ENCODE measurements at regions not wholly inside any gene's neighbourhood (a gene's known extent, or its start where the extent isn't known, plus 50 kb on each side); places are given as distances from the start of the nearest gene placed in this dataset.
A peak's percentile ranks its signal among the peaks of the same experiment; 100 is the strongest.

- 91% methylated on average over 6 of the region's 6 CpGs for WGBS
- no peaks in the 10 kb centered on the region for H3K9me3 ChIP-seq
- no peak overlapping the region for H3K4me3 ChIP-seq
- H3K27me3 ChIP-seq: no peaks in the 10 kb centered on the region
- H3K4me1 ChIP-seq: peaks cover 22 to 38% (median 30%) of the 10 kb centered on the region in 4 donors
- H3K36me3 ChIP-seq: no peaks in the 10 kb centered on the region
- TF ChIP-seq EP300 (IDR thresholded peaks at IDR 0.05) (no peak), POLR2AphosphoS5 (IDR thresholded peaks at IDR 0.05) (no peak), POLR2A (IDR thresholded peaks at IDR 0.05; ENCODE audit: low read depth) (no peak)
- TF ChIP-seq, protein P1, sequence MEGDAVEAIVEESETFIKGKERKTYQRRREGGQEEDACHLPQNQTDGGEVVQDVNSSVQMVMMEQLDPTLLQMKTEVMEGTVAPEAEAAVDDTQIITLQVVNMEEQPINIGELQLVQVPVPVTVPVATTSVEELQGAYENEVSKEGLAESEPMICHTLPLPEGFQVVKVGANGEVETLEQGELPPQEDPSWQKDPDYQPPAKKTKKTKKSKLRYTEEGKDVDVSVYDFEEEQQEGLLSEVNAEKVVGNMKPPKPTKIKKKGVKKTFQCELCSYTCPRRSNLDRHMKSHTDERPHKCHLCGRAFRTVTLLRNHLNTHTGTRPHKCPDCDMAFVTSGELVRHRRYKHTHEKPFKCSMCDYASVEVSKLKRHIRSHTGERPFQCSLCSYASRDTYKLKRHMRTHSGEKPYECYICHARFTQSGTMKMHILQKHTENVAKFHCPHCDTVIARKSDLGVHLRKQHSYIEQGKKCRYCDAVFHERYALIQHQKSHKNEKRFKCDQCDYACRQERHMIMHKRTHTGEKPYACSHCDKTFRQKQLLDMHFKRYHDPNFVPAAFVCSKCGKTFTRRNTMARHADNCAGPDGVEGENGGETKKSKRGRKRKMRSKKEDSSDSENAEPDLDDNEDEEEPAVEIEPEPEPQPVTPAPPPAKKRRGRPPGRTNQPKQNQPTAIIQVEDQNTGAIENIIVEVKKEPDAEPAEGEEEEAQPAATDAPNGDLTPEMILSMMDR (IDR thresholded peaks at IDR 0.05): no peak
- no peak for DNase-seq (ENCODE audit: extremely low spot score)
- intact Hi-C loops (cut with DNase I): loop anchor here (5.0 kb wide), 2 partner anchors 417 to 507 kb away; no protein-coding TSS in a partner anchor
- H3K27ac ChIP-seq (replicated peaks in 1 of 4): peak overlapping the region in 3 of 4 donors; percentile 97 to 98 (median 98)
Measured at GRCh38 chr9:107635803-107636174, 146.2 kb upstream of the KLF4 start.

- TF ChIP-seq POLR2A (IDR thresholded peaks at IDR 0.05; ENCODE audit: low read depth) (no peak), POLR2AphosphoS5 (IDR thresholded peaks at IDR 0.05) (no peak), EP300 (IDR thresholded peaks at IDR 0.05) (no peak)
- TF ChIP-seq, protein P1 (IDR thresholded peaks at IDR 0.05): no peak
- H3K4me1 ChIP-seq: peaks cover 22 to 38% (median 30%) of the 10 kb centered on the region in 4 donors
- 83% methylated on average over 7 of the region's 7 CpGs for WGBS
- H3K27ac ChIP-seq (replicated peaks in 1 of 4): peak overlapping the region in 2 of 4 donors; percentile 97 to 98
- no peaks in the 10 kb centered on the region for H3K9me3 ChIP-seq
- no peak for DNase-seq (ENCODE audit: extremely low spot score)
- intact Hi-C loops (cut with DNase I): loop anchor here (5.0 kb wide), 2 partner anchors 417 to 507 kb away; no protein-coding TSS in a partner anchor
- H3K27me3 ChIP-seq: no peaks in the 10 kb centered on the region
- H3K36me3 ChIP-seq: no peaks in the 10 kb centered on the region
- H3K4me3 ChIP-seq: no peak overlapping the region
Measured at GRCh38 chr9:107635101-107635802, 145.7 kb upstream of the KLF4 start.

GRCh38 chr9:107633406-107633805, 143.8 kb upstream of the KLF4 start:
- Histone ChIP-seq H3K9me3 (no peaks in the 10 kb centered on the region), H3K4me1 (peaks cover 13 to 26% (median 19%) of the 10 kb centered on the region in 4 donors), H3K4me3 (no peak overlapping the region), H3K27me3 (no peaks in the 10 kb centered on the region), H3K36me3 (no peaks in the 10 kb centered on the region), H3K27ac (replicated peaks in 1 of 4) (no peak overlapping the region)
- no peak for TF ChIP-seq EP300 (IDR thresholded peaks at IDR 0.05)
- no peak for TF ChIP-seq POLR2AphosphoS5 (IDR thresholded peaks at IDR 0.05)
- TF ChIP-seq POLR2A (IDR thresholded peaks at IDR 0.05; ENCODE audit: low read depth): no peak
- TF ChIP-seq, protein P1 (IDR thresholded peaks at IDR 0.05): no peak
- intact Hi-C loops (cut with DNase I): no loop called here
- 74% methylated on average over 5 of the region's 5 CpGs for WGBS
- no peak for DNase-seq (ENCODE audit: extremely low spot score)

- TF ChIP-seq, protein P1 (IDR thresholded peaks at IDR 0.05): no peak
- no peak for TF ChIP-seq EP300 (IDR thresholded peaks at IDR 0.05)
- no peak for TF ChIP-seq POLR2A (IDR thresholded peaks at IDR 0.05; ENCODE audit: low read depth)
- TF ChIP-seq POLR2AphosphoS5 (IDR thresholded peaks at IDR 0.05): no peak
- intact Hi-C loops (cut with DNase I): no loop called here
- H3K4me1 ChIP-seq: peaks cover 12 to 25% (median 18%) of the 10 kb centered on the region in 4 donors
- H3K4me3 ChIP-seq: no peak overlapping the region
- WGBS: 85% methylated on average over 4 of the region's 4 CpGs
- H3K27ac ChIP-seq (replicated peaks in 1 of 4): no peak overlapping the region
- H3K27me3 ChIP-seq: no peaks in the 10 kb centered on the region
- no peak for DNase-seq (ENCODE audit: extremely low spot score)
- no peaks in the 10 kb centered on the region for H3K36me3 ChIP-seq
- no peaks in the 10 kb centered on the region for H3K9me3 ChIP-seq
Measured at GRCh38 chr9:107632661-107633060, 143.1 kb upstream of the KLF4 start.
